ENCODE measurements at regions not wholly inside any gene's neighbourhood (a gene's known extent, or its start where the extent isn't known, plus 50 kb on each side); places are given as distances from the start of the nearest gene placed in this dataset.

GRCh38 chr3:83946049-83946448 lies 1012.7 kb upstream of the CADM2 start:
- TF ChIP-seq POLR2A (conservative IDR thresholded peaks at IDR 0.05) (no peak), CTCF (IDR thresholded peaks at IDR 0.05 in 2 of 3, conservative IDR thresholded peaks at IDR 0.05 in 1 of 3; ENCODE audit: insufficient read depth in 2 of 3, low read depth in 1 of 3, low read length in 3 of 3) (no peak), ELF1 (tag; IDR thresholded peaks at IDR 0.05) (no peak), E2F5 (CRISPR knock-in tag; IDR thresholded peaks at IDR 0.05) (no peak), NFIC (IDR thresholded peaks at IDR 0.05) (no peak), IRF9 (tag; IDR thresholded peaks at IDR 0.05) (no peak), CEBPG (CRISPR knock-in tag; IDR thresholded peaks at IDR 0.05) (no peak), CEBPG (tag; conservative IDR thresholded peaks at IDR 0.05 in 1 of 2, IDR thresholded peaks at IDR 0.05 in 1 of 2) (no peak), ZNF780A (CRISPR knock-in tag; IDR thresholded peaks at IDR 0.05) (no peak)

Measured in K562 (cell line).